ENCODE measurements at regions not wholly inside any gene's neighbourhood (a gene's known extent, or its start where the extent isn't known, plus 50 kb on each side); places are given as distances from the start of the nearest gene placed in this dataset.

DNA sequence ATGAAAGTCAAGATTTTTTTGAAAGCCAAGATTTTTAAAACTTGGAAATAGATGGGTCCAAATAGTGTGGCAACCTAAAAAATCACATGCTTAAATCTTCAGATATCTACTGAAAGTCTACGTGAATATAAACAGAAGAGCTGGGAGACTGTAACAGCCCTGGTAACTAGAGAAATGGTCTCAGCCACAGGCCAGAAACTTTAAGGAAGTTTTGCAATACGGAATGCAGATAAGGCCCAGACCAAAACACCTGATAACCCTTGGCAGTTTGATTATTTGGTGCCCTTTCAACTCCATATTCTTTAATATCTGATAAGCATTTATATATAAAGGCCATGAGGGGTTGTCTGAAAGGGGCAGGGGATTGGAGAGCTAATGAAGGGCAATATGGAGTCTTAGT, 537.3 kb upstream of the TGFBR2 start:
- TF ChIP-seq, protein P1, sequence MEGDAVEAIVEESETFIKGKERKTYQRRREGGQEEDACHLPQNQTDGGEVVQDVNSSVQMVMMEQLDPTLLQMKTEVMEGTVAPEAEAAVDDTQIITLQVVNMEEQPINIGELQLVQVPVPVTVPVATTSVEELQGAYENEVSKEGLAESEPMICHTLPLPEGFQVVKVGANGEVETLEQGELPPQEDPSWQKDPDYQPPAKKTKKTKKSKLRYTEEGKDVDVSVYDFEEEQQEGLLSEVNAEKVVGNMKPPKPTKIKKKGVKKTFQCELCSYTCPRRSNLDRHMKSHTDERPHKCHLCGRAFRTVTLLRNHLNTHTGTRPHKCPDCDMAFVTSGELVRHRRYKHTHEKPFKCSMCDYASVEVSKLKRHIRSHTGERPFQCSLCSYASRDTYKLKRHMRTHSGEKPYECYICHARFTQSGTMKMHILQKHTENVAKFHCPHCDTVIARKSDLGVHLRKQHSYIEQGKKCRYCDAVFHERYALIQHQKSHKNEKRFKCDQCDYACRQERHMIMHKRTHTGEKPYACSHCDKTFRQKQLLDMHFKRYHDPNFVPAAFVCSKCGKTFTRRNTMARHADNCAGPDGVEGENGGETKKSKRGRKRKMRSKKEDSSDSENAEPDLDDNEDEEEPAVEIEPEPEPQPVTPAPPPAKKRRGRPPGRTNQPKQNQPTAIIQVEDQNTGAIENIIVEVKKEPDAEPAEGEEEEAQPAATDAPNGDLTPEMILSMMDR (conservative IDR thresholded peaks at IDR 0.05; ENCODE audit: low read depth in 2 of 2), result no peak
- TF ChIP-seq EZH2 (IDR thresholded peaks at IDR 0.05; ENCODE audit: low read depth, unreplicated experiment), result no peak
- no peak for TF ChIP-seq POLR2AphosphoS5 (IDR thresholded peaks at IDR 0.05; ENCODE audit: low read depth)
- TF ChIP-seq JUNB (IDR thresholded peaks at IDR 0.05; ENCODE audit: unreplicated experiment), result no peak
- TF ChIP-seq CREB1 (CRISPR knock-in tag; IDR thresholded peaks at IDR 0.05; ENCODE audit: low read depth), result no peak

Measured in GM23338 (cell line).